ENCODE measurements at regions not wholly inside any gene's neighbourhood (a gene's known extent, or its start where the extent isn't known, plus 50 kb on each side); places are given as distances from the start of the nearest gene placed in this dataset.
"Not testable (repeated sequence)": the region's sequence is repeated elsewhere in the genome, so short reads cannot be mapped to it uniquely, and the experiment has no call there.

- no peak overlapping the region for H3K27ac Mint-ChIP-seq
- no peaks in the 10 kb centered on the region for H3K27me3 Mint-ChIP-seq
- H3K4me3 Mint-ChIP-seq = no peak overlapping the region
- H3K4me1 Mint-ChIP-seq = no peaks in the 10 kb centered on the region
- H3K36me3 Mint-ChIP-seq = no peaks in the 10 kb centered on the region
- H3K9me3 Mint-ChIP-seq = peaks cover 0 to 12% (median 0%) of the 10 kb centered on the region in 3 donors
These were observed 458.4 kb upstream of the LRRC7 start for GRCh38 chr1:69109277-69109676.

- no peak overlapping the region for H3K27ac Mint-ChIP-seq
- H3K36me3 Mint-ChIP-seq = no peaks in the 10 kb centered on the region
- H3K4me3 Mint-ChIP-seq = no peak overlapping the region
- H3K4me1 Mint-ChIP-seq = no peaks in the 10 kb centered on the region
- H3K9me3 Mint-ChIP-seq = peaks cover 0 to 12% (median 0%) of the 10 kb centered on the region in 3 donors
- H3K27me3 Mint-ChIP-seq = no peaks in the 10 kb centered on the region
These were observed 456.9 kb upstream of the LRRC7 start for GRCh38 chr1:69110851-69111250.

GRCh38 chr1:69120126-69120741 lies 447.5 kb upstream of the LRRC7 start:
- H3K9me3 Mint-ChIP-seq, H3K36me3 Mint-ChIP-seq, H3K4me1 Mint-ChIP-seq, H3K27ac Mint-ChIP-seq, H3K4me3 Mint-ChIP-seq, H3K27me3 Mint-ChIP-seq: not testable (repeated sequence)

- peaks cover 0 to 6% (median 3%) of the 10 kb centered on the region in 3 donors for H3K9me3 Mint-ChIP-seq
- no peaks in the 10 kb centered on the region for H3K4me1 Mint-ChIP-seq
- no peaks in the 10 kb centered on the region for H3K27me3 Mint-ChIP-seq
- H3K27ac Mint-ChIP-seq = no peak overlapping the region
- no peak overlapping the region for H3K4me3 Mint-ChIP-seq
- H3K36me3 Mint-ChIP-seq = no peaks in the 10 kb centered on the region
These were observed 446.9 kb upstream of the LRRC7 start for GRCh38 chr1:69120817-69121216.

- Mint-ChIP-seq H3K27ac (no peak overlapping the region), H3K36me3 (no peaks in the 10 kb centered on the region), H3K4me3 (no peak overlapping the region)
These were observed 446.0 kb upstream of the LRRC7 start for GRCh38 chr1:69121723-69122122.

GRCh38 chr1:69122373-69122772 lies 445.3 kb upstream of the LRRC7 start:
- Mint-ChIP-seq H3K4me1 (peaks cover 0 to 2% (median 0%) of the 10 kb centered on the region in 3 donors), H3K36me3 (no peaks in the 10 kb centered on the region), H3K27me3 (no peaks in the 10 kb centered on the region), H3K4me3 (no peak overlapping the region), H3K27ac (no peak overlapping the region), H3K9me3 (peaks cover 0 to 9% (median 0%) of the 10 kb centered on the region in 3 donors)

More at GRCh38 chr1:69121723-69122122, 446.0 kb upstream of the LRRC7 start:
- peaks cover 0 to 6% (median 3%) of the 10 kb centered on the region in 3 donors for H3K9me3 Mint-ChIP-seq
- H3K4me1 Mint-ChIP-seq = no peaks in the 10 kb centered on the region
- no peaks in the 10 kb centered on the region for H3K27me3 Mint-ChIP-seq

GRCh38 chr1:69123486-69123885 lies 444.2 kb upstream of the LRRC7 start:
- Mint-ChIP-seq H3K4me3 (no peak overlapping the region), H3K27me3 (no peaks in the 10 kb centered on the region), H3K27ac (no peak overlapping the region), H3K4me1 (peaks cover 0 to 2% (median 0%) of the 10 kb centered on the region in 3 donors), H3K9me3 (peaks cover 0 to 9% (median 0%) of the 10 kb centered on the region in 3 donors), H3K36me3 (no peaks in the 10 kb centered on the region)

- no peak overlapping the region for H3K27ac Mint-ChIP-seq
- peaks cover 0 to 2% (median 0%) of the 10 kb centered on the region in 3 donors for H3K4me1 Mint-ChIP-seq
- no peaks in the 10 kb centered on the region for H3K36me3 Mint-ChIP-seq
- H3K27me3 Mint-ChIP-seq = no peaks in the 10 kb centered on the region
- no peak overlapping the region for H3K4me3 Mint-ChIP-seq
- H3K9me3 Mint-ChIP-seq = peaks cover 0 to 3% (median 2%) of the 10 kb centered on the region in 3 donors
These were observed 440.9 kb upstream of the LRRC7 start for GRCh38 chr1:69126796-69127195.

GRCh38 chr1:69128204-69128603 lies 439.5 kb upstream of the LRRC7 start:
- Mint-ChIP-seq H3K36me3 (no peaks in the 10 kb centered on the region), H3K27me3 (no peaks in the 10 kb centered on the region), H3K27ac (no peak overlapping the region), H3K4me3 (no peak overlapping the region), H3K4me1 (peaks cover 0 to 2% (median 0%) of the 10 kb centered on the region in 3 donors), H3K9me3 (peaks cover 0 to 3% (median 2%) of the 10 kb centered on the region in 3 donors)

- Mint-ChIP-seq H3K9me3 (peaks cover 0 to 3% (median 2%) of the 10 kb centered on the region in 3 donors), H3K4me3 (no peak overlapping the region), H3K36me3 (no peaks in the 10 kb centered on the region), H3K4me1 (peaks cover 0 to 2% (median 0%) of the 10 kb centered on the region in 3 donors), H3K27me3 (no peaks in the 10 kb centered on the region), H3K27ac (no peak overlapping the region)
These were observed 438.2 kb upstream of the LRRC7 start for GRCh38 chr1:69129538-69129937.

GRCh38 chr1:69138172-69138571 lies 429.6 kb upstream of the LRRC7 start:
- Mint-ChIP-seq H3K36me3 (peaks cover 1% of the 10 kb centered on the region), H3K27ac (no peak overlapping the region), H3K9me3 (peaks cover 0 to 2% (median 1%) of the 10 kb centered on the region in 3 donors), H3K27me3 (no peaks in the 10 kb centered on the region), H3K4me3 (no peak overlapping the region), H3K4me1 (no peaks in the 10 kb centered on the region)

GRCh38 chr1:69139007-69139406 lies 428.7 kb upstream of the LRRC7 start:
- Mint-ChIP-seq H3K36me3 (peaks cover 1% of the 10 kb centered on the region), H3K4me1 (no peaks in the 10 kb centered on the region), H3K9me3 (peaks cover 0 to 3% (median 1%) of the 10 kb centered on the region in 3 donors), H3K27me3 (no peaks in the 10 kb centered on the region), H3K4me3 (no peak overlapping the region), H3K27ac (no peak overlapping the region)

GRCh38 chr1:69146303-69146702 lies 421.4 kb upstream of the LRRC7 start:
- H3K4me3 Mint-ChIP-seq = no peak overlapping the region
- H3K27ac Mint-ChIP-seq = no peak overlapping the region
- peaks cover 1% of the 10 kb centered on the region for H3K36me3 Mint-ChIP-seq
- peaks cover 0 to 5% (median 1%) of the 10 kb centered on the region in 3 donors for H3K9me3 Mint-ChIP-seq
- no peaks in the 10 kb centered on the region for H3K27me3 Mint-ChIP-seq
- no peaks in the 10 kb centered on the region for H3K4me1 Mint-ChIP-seq

GRCh38 chr1:69148731-69149130 lies 419.0 kb upstream of the LRRC7 start:
- Mint-ChIP-seq H3K27ac (no peak overlapping the region), H3K27me3 (no peaks in the 10 kb centered on the region), H3K36me3 (no peaks in the 10 kb centered on the region), H3K4me3 (no peak overlapping the region), H3K9me3 (peaks cover 5 to 10% (median 7%) of the 10 kb centered on the region in 3 donors), H3K4me1 (no peaks in the 10 kb centered on the region)

GRCh38 chr1:69157046-69157756 lies 410.5 kb upstream of the LRRC7 start:
- H3K9me3 Mint-ChIP-seq = peaks cover 2 to 9% (median 3%) of the 10 kb centered on the region in 3 donors
- no peak overlapping the region for H3K4me3 Mint-ChIP-seq
- H3K4me1 Mint-ChIP-seq = no peaks in the 10 kb centered on the region
- H3K27ac Mint-ChIP-seq = no peak overlapping the region
- H3K36me3 Mint-ChIP-seq = no peaks in the 10 kb centered on the region
- no peaks in the 10 kb centered on the region for H3K27me3 Mint-ChIP-seq

GRCh38 chr1:69163241-69163640 lies 404.5 kb upstream of the LRRC7 start:
- Mint-ChIP-seq H3K9me3 (peaks cover 2 to 13% (median 2%) of the 10 kb centered on the region in 3 donors), H3K4me1 (no peaks in the 10 kb centered on the region), H3K36me3 (peaks cover 7% of the 10 kb centered on the region), H3K4me3 (no peak overlapping the region), H3K27ac (no peak overlapping the region), H3K27me3 (no peaks in the 10 kb centered on the region)
